ENCODE measurements at regions not wholly inside any gene's neighbourhood (a gene's known extent, or its start where the extent isn't known, plus 50 kb on each side); places are given as distances from the start of the nearest gene placed in this dataset.

GRCh38 chr15:46456456-46456855, 821.6 kb downstream of the SQOR start:
- no peak for TF ChIP-seq CTCF (IDR thresholded peaks at IDR 0.05)
- no peak for TF ChIP-seq POLR2A (IDR thresholded peaks at IDR 0.05)

Measured in body of pancreas (tissue), 4 donors.